Peyer's patch (tissue), 4 donors: ENCODE measurements at regions not wholly inside any gene's neighbourhood (a gene's known extent, or its start where the extent isn't known, plus 50 kb on each side); places are given as distances from the start of the nearest gene placed in this dataset.

Source experiments
- POLR2A ChIP-seq, 2 donors: fragments of 450-650 bp; IDR thresholded peaks; one replicate each; pipeline ENCODE4 v1.5.1; 2017; ENCODE audit warnings: antibody characterized with exemption in 2 of 2, mild to moderate bottlenecking in 2 of 2, moderate library complexity in 2 of 2
- TF ChIP-seq, protein P1 (sequence below), 6 experiments: fragments of 450-650 bp in 4 of 6; fragments of 200-600 bp in 2 of 6; sonication (generic) in 1 of 6; IDR thresholded peaks; one replicate each; pipeline ENCODE4 v1.5.1; 2017 to 2019; ENCODE audit warnings: antibody characterized with exemption in 6 of 6, mild to moderate bottlenecking in 3 of 6, moderate library complexity in 1 of 6

DNA sequence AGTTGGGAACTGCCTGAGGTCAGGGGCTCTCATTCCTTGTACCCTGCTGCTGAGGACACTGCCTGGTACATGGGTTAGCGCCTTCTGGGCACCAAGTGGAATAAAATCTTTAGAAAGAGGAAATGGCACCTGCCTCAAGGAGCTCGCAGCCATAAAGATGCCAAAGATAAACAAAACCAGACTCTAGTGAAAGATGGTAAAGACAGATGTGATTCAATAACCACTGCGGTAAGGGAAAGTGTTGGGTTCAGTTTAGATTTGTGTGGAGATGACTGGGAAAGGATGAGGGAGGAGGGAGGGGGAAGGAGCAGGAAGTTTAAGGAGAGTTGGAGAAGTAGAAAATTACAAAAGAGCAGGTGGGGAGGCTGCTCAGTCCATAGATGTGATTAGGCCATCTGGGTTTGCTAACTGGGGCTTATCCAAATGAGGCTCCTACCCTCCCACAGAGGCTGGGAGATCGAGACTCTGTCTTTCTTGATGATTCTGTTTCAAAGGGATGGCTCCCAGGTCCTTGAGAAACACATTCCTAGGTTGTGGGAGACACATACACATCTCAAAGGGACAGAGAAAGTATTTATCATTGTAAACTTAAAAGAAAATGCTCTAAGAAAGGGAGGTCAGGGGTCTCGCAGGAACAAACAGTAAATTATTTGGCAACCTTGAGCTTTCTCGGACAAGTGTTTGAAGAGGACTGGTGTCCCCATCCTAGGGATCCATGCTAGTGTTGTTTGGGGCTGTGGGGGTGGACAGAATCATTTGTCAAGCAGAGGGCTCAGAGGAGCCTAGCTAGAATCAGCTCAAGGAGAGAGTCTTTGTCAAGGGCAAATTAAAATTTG lies 65.7 kb upstream of the MORC3 start:
- TF ChIP-seq, protein P1, sequence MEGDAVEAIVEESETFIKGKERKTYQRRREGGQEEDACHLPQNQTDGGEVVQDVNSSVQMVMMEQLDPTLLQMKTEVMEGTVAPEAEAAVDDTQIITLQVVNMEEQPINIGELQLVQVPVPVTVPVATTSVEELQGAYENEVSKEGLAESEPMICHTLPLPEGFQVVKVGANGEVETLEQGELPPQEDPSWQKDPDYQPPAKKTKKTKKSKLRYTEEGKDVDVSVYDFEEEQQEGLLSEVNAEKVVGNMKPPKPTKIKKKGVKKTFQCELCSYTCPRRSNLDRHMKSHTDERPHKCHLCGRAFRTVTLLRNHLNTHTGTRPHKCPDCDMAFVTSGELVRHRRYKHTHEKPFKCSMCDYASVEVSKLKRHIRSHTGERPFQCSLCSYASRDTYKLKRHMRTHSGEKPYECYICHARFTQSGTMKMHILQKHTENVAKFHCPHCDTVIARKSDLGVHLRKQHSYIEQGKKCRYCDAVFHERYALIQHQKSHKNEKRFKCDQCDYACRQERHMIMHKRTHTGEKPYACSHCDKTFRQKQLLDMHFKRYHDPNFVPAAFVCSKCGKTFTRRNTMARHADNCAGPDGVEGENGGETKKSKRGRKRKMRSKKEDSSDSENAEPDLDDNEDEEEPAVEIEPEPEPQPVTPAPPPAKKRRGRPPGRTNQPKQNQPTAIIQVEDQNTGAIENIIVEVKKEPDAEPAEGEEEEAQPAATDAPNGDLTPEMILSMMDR (IDR thresholded peaks at IDR 0.05): no peak
- TF ChIP-seq POLR2A (IDR thresholded peaks at IDR 0.05): no peak
